PC-9 (cell line): ENCODE measurements at regions not wholly inside any gene's neighbourhood (a gene's known extent, or its start where the extent isn't known, plus 50 kb on each side); places are given as distances from the start of the nearest gene placed in this dataset.

Experiments
- BruUV-seq: library from RNA; stranded (reverse); fragments of 400-500 nt; replicated peaks from 2 replicates; lab custom pipeline; 2021; lab: Mats Ljungman, UMichigan
- CTCF ChIA-PET: fragments of 300-600 bp; sonication (Branson Sonifier 250); formaldehyde crosslinking; loops from one replicate; lab custom pipeline; 2022; ENCODE audit warnings: antibody characterized with exemption; lab: Charles Lee
- POLR2A ChIA-PET: fragments of 300-600 bp; sonication (Branson Sonifier 250); formaldehyde crosslinking; loops from one replicate; lab custom pipeline; 2022; ENCODE audit warnings: antibody characterized with exemption; ENCODE audit not compliant: unreplicated experiment; lab: Charles Lee
- DNase-seq, 2 experiments: peaks; one replicate each; pipeline versions ENCODE4 v3.0.0 to v3.0.0-alpha.2; 2015 to 2022; ENCODE audit warnings: mixed read lengths in 1 of 2
- H2AFZ ChIP-seq: fragments of 200-600 bp; sonication (generic); 2 replicates; pipeline ENCODE4 v1.8.1; 2017; ENCODE audit warnings: antibody characterized with exemption
- H3F3A ChIP-seq: fragments of 200-600 bp; sonication (generic); 2 replicates; pipeline ENCODE4 v1.8.1; 2017; ENCODE audit warnings: antibody characterized with exemption, mild to moderate bottlenecking, low read depth; ENCODE audit not compliant: insufficient read depth
- H3K27ac ChIP-seq: fragments of 200-600 bp; sonication (generic); 2 replicates; pipeline ENCODE4 v1.6.1; 2016; ENCODE audit warnings: mixed run types
- H3K27me3 ChIP-seq: fragments of 200-600 bp; sonication (generic); 2 replicates; pipeline ENCODE4 v1.6.1; 2016; ENCODE audit warnings: low read depth, mixed run types; ENCODE audit not compliant: insufficient read depth
- H3K36me3 ChIP-seq: fragments of 200-600 bp; sonication (generic); 2 replicates; pipeline ENCODE4 v1.6.1; 2016; ENCODE audit warnings: low read depth, mixed run types
- H3K4me1 ChIP-seq: fragments of 200-600 bp; sonication (generic); replicated peaks from 2 replicates; pipeline ENCODE4 v1.6.1; 2016; ENCODE audit warnings: mixed run types; ENCODE audit not compliant: insufficient read depth
- H3K4me2 ChIP-seq: fragments of 200-600 bp; sonication (generic); 2 replicates; pipeline ENCODE4 v1.6.1; 2017; ENCODE audit warnings: mixed run types
- H3K4me3 ChIP-seq: fragments of 200-600 bp; sonication (generic); 2 replicates; pipeline ENCODE4 v1.6.1; 2016; ENCODE audit warnings: mixed run types
- H3K79me2 ChIP-seq: fragments of 200-600 bp; sonication (generic); 2 replicates; pipeline ENCODE4 v1.6.1; 2017; ENCODE audit warnings: low read depth, mixed run types
- H3K9me2 ChIP-seq: fragments of 200-600 bp; sonication (generic); 2 replicates; pipeline ENCODE4 v1.8.1; 2017; ENCODE audit warnings: mild to moderate bottlenecking; ENCODE audit not compliant: insufficient read depth
- H3K9me3 ChIP-seq: fragments of 200-600 bp; sonication (generic); 2 replicates; pipeline ENCODE4 v1.8.1; 2016; ENCODE audit warnings: low read depth; ENCODE audit not compliant: insufficient read depth
- H4K20me1 ChIP-seq: fragments of 200-600 bp; sonication (generic); 2 replicates; pipeline ENCODE4 v1.8.1; 2017; ENCODE audit not compliant: insufficient read depth
- EZH2 ChIP-seq: fragments of 200-600 bp; sonication (generic); IDR thresholded peaks from 2 replicates; pipeline ENCODE4 v1.8.0; 2017; ENCODE audit warnings: antibody characterized with exemption, low read depth
- intact Hi-C: fragments of 100-400 bp; cut with micrococcal nuclease; formaldehyde crosslinking; loops from one replicate; pipeline ENCODE4 v1.10.0; 2022; ENCODE audit not compliant: unreplicated experiment
- TF ChIP-seq, protein P1 (sequence below): fragments of 200-600 bp; sonication (generic); conservative IDR thresholded peaks from 2 replicates; pipeline ENCODE4 v1.6.1; 2017; ENCODE audit warnings: mixed run types, antibody characterized with exemption, mild to moderate bottlenecking, moderate library complexity

DNA sequence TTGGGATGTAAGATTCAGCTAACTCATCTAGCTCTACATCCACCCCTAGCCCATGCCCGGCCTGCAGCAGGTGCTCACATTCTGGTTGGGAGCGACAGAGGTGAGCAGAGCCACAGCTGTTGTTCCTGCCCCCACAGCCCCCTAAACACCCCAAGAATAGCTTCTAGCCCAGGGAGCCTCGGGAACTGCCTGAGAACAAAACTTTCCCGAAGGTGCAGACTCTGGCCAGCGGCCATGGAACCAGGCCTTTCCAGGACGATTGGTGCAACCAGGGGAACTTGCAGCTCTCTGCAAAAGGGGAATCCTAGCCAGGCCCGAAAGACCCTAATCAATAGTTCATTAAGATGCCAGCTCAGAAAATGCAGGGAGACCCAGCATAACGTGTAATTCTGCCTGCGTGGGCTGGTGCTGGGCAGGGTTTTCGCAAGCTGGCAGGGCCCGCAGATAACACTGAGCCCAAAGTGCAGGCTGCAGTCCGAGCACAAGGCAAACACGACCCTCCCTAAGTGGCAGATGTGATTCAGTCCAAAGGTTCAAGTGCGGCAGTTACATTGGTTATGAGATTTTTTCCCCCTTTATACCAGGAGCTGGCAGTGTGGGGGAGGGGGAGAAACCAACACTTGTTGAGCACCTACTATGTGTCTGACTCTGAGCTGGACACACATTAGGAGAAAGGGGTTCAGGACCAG is 122.5 kb upstream of the MAP1LC3B2 start:
- Histone ChIP-seq H3F3A (peaks cover 29% of the 10 kb centered on the region), H3K4me3 (no peak overlapping the region), H3K9me3 (no peaks in the 10 kb centered on the region), H3K79me2 (no peaks in the 10 kb centered on the region), H3K4me2 (no peak overlapping the region), H3K36me3 (no peaks in the 10 kb centered on the region), H3K4me1 (peaks cover 24% of the 10 kb centered on the region), H3K27ac (no peak overlapping the region), H2AFZ (no peak overlapping the region), H3K27me3 (no peaks in the 10 kb centered on the region), H3K9me2 (no peaks in the 10 kb centered on the region), H4K20me1 (no peaks in the 10 kb centered on the region)
- intact Hi-C loops = no loop called here
- POLR2A ChIA-PET = no interaction called here
- TF ChIP-seq, protein P1, sequence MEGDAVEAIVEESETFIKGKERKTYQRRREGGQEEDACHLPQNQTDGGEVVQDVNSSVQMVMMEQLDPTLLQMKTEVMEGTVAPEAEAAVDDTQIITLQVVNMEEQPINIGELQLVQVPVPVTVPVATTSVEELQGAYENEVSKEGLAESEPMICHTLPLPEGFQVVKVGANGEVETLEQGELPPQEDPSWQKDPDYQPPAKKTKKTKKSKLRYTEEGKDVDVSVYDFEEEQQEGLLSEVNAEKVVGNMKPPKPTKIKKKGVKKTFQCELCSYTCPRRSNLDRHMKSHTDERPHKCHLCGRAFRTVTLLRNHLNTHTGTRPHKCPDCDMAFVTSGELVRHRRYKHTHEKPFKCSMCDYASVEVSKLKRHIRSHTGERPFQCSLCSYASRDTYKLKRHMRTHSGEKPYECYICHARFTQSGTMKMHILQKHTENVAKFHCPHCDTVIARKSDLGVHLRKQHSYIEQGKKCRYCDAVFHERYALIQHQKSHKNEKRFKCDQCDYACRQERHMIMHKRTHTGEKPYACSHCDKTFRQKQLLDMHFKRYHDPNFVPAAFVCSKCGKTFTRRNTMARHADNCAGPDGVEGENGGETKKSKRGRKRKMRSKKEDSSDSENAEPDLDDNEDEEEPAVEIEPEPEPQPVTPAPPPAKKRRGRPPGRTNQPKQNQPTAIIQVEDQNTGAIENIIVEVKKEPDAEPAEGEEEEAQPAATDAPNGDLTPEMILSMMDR = no peak
- no peak for TF ChIP-seq EZH2
- no TSS peak for BruUV-seq
- CTCF ChIA-PET = no interaction called here
- DNase-seq = no peak

DNA sequence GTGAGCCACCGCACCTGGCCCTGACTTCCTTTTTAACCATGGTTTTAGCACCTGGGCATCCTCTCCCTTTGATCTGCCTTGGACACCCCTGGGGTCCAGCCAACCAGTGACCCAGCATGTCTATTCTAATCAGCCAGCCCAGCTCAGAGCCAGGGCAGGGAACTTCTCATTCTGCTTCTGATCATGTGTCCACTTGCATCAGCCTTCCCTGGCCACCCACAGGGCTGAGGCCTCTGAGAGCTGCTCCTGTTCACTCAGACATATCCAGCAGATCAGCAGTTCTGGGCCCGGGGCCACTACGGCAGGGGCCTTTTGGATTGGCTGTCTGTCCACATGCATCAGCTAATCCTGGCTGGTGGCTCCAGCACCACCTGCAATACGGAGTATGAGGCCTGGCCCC is 117.9 kb upstream of the MAP1LC3B2 start:
- CTCF ChIA-PET = no interaction called here

DNA sequence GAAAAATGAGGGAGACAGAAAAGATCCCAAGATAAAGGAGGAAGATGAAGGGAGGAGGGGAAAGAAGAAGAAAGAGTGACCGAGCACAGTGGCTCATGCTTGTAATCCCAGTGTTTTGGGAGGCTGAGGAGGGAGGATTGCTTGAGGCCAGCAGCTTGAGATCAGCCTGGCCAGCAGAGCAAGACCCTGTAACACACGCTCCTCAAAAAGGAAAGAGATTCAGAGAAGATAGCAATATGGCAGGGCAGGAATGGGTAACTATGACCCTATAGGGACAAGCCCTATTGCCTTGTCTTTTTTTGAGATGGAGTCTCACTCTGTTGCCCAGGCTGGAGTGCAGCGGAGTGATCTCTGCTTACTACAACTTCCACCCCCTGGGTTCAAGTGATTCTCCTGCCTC is 116.9 kb upstream of the MAP1LC3B2 start:
- Histone ChIP-seq H3K79me2 (no peaks in the 10 kb centered on the region), H3K4me1 (no peaks in the 10 kb centered on the region), H3K9me3 (no peaks in the 10 kb centered on the region), H4K20me1 (no peaks in the 10 kb centered on the region), H3K27me3 (no peaks in the 10 kb centered on the region), H3K4me3 (no peak overlapping the region), H3K9me2 (no peaks in the 10 kb centered on the region), H3K36me3 (no peaks in the 10 kb centered on the region), H2AFZ (no peak overlapping the region), H3K4me2 (no peak overlapping the region), H3F3A (no peaks in the 10 kb centered on the region; the same call in 1 of the 2 replicates), H3K27ac (no peak overlapping the region)
- TF ChIP-seq, protein P1 = no peak
- TF ChIP-seq EZH2 = no peak
- no peak for DNase-seq
- CTCF ChIA-PET = no interaction called here
- POLR2A ChIA-PET = no interaction called here
- BruUV-seq = no TSS peak
- intact Hi-C loops = no loop called here

More for the DNA sequence above, 117.9 kb upstream of the MAP1LC3B2 start:
- no TSS peak for BruUV-seq
- POLR2A ChIA-PET = no interaction called here
- Histone ChIP-seq H3K79me2 (no peaks in the 10 kb centered on the region), H4K20me1 (no peaks in the 10 kb centered on the region), H3K36me3 (no peaks in the 10 kb centered on the region), H3K27ac (no peak overlapping the region), H3K27me3 (no peaks in the 10 kb centered on the region), H3K9me3 (no peaks in the 10 kb centered on the region), H3F3A (no peaks in the 10 kb centered on the region; the same call in 1 of the 2 replicates), H2AFZ (no peak overlapping the region), H3K4me3 (no peak overlapping the region), H3K4me2 (no peak overlapping the region), H3K9me2 (no peaks in the 10 kb centered on the region), H3K4me1 (no peaks in the 10 kb centered on the region)
- no peak for TF ChIP-seq EZH2
- TF ChIP-seq, protein P1 = no peak
- no peak for DNase-seq
- intact Hi-C loops = no loop called here
